Mucosa of stomach (tissue), 1 donor: ENCODE measurements at regions not wholly inside any gene's neighbourhood (a gene's known extent, or its start where the extent isn't known, plus 50 kb on each side); places are given as distances from the start of the nearest gene placed in this dataset.

ENCODE experiments used
- H3K27me3 ChIP-seq: one replicate; pipeline ENCODE4 v1.7.0; 2013; ENCODE audit warnings: mild to moderate bottlenecking, low read length; ENCODE audit not compliant: control insufficient read depth, insufficient read depth
- H3K36me3 ChIP-seq: one replicate; pipeline ENCODE4 v1.7.0; 2013; ENCODE audit warnings: low read length; ENCODE audit not compliant: control insufficient read depth, insufficient read depth
- H3K4me1 ChIP-seq: one replicate; pipeline ENCODE4 v1.7.0; 2013; ENCODE audit warnings: mild to moderate bottlenecking, low read length; ENCODE audit not compliant: control insufficient read depth, insufficient read depth
- H3K4me3 ChIP-seq: one replicate; pipeline ENCODE4 v1.7.0; 2013; ENCODE audit warnings: low read length
- H3K9ac ChIP-seq: one replicate; pipeline ENCODE4 v1.7.0; 2013; ENCODE audit warnings: mild to moderate bottlenecking, low read length, moderate library complexity
- H3K9me3 ChIP-seq: one replicate; pipeline ENCODE4 v1.7.0; 2013; ENCODE audit warnings: mild to moderate bottlenecking, low read length, moderate library complexity; ENCODE audit not compliant: control insufficient read depth
- donor health status: Pancreatic carcinoma.

GRCh38 chr2:241991299-241991698 lies 121.8 kb downstream of the RTP5 start:
- Histone ChIP-seq H3K4me3 (no peak overlapping the region), H3K9me3 (no peaks in the 10 kb centered on the region), H3K4me1 (peaks cover under 1% of the 10 kb centered on the region), H3K9ac (no peak overlapping the region), H3K27me3 (no peaks in the 10 kb centered on the region), H3K36me3 (no peaks in the 10 kb centered on the region)

DNA sequence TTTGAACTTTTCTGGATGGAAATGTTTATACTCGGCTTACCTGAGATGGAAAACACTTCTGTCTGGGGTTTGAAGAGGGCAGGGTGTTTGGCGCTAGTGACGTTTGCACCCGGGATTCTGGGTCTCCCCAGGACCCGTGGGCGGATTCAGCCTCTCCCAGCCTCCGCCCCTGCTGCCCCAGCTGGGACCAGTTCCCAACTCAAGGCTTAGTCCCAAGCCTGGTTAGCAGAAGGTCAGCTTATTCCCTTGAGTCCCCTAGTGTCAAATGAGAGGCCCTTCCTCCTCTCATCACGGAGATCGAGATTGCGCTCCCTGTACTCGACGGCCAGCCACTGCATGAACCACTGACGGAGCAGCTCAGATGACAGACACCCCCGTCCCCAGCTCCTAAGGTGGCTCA lies 123.2 kb downstream of the RTP5 start:
- H3K9me3 ChIP-seq, result no peaks in the 10 kb centered on the region
- H3K4me3 ChIP-seq, result no peak overlapping the region
- H3K27me3 ChIP-seq, result no peaks in the 10 kb centered on the region
- H3K4me1 ChIP-seq, result no peaks in the 10 kb centered on the region
- no peaks in the 10 kb centered on the region for H3K36me3 ChIP-seq
- no peak overlapping the region for H3K9ac ChIP-seq

- no peaks in the 10 kb centered on the region for H3K36me3 ChIP-seq
- H3K9me3 ChIP-seq, result no peaks in the 10 kb centered on the region
- H3K27me3 ChIP-seq, result no peaks in the 10 kb centered on the region
- no peak overlapping the region for H3K4me3 ChIP-seq
- no peak overlapping the region for H3K9ac ChIP-seq
- no peaks in the 10 kb centered on the region for H3K4me1 ChIP-seq
Measured at GRCh38 chr2:241993386-241994005, 124.0 kb downstream of the RTP5 start.

GRCh38 chr2:241994086-241994485 lies 124.6 kb downstream of the RTP5 start:
- no peak overlapping the region for H3K4me3 ChIP-seq

DNA sequence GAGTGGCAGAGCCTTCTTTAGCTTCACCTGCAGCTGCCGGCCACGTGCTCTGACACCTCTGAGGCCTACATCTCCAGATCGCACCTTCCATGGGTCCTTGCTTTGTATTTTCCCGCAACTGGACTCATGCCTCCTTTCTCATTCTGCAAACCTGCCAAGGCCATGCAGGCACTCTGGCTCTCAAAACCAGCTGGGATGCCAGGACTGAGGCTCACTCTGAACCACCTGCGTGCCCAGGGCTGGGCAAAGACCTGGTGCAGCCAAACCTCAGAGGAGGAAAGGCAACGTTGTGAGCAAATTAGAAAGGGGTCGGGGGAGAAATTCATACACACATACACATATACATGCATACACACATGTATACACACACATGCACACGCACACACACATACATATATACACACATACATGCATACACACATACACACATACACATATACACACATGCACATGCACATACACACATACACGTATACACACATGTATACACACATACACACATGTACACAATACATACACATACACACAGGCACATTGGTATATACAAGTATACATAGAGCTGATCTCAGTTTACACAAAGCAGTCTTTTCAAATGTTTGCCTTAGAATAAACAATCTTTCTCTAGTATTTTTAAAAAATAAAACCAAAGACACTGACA lies 125.2 kb downstream of the RTP5 start:
- Histone ChIP-seq H3K4me1 (no peaks in the 10 kb centered on the region), H3K9me3 (no peaks in the 10 kb centered on the region), H3K27me3 (no peaks in the 10 kb centered on the region)

More at GRCh38 chr2:241994086-241994485, 124.6 kb downstream of the RTP5 start:
- Histone ChIP-seq H3K36me3 (no peaks in the 10 kb centered on the region), H3K27me3 (no peaks in the 10 kb centered on the region), H3K4me1 (no peaks in the 10 kb centered on the region), H3K9ac (no peak overlapping the region), H3K9me3 (no peaks in the 10 kb centered on the region)

DNA sequence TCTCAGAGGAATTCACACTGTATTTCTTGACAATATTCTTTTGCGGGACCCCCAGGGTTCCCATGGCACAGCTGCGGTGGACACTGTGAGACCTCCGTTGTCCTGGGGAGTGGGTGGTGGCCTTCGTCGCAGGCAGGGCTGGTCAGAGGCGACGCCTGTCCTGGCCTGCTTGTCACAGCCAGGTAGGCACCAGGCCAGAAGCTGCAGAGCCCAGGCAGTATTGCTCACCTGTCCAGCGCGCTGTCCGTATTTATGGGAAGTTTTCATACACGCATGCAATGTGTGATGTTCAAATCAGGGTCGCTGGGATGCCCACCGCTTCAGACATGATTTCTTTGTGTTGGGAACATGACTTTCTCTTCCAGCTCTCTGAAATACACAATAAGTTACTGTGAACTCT lies 126.6 kb downstream of the RTP5 start:
- Histone ChIP-seq H3K27me3 (no peaks in the 10 kb centered on the region), H3K4me1 (no peaks in the 10 kb centered on the region), H3K9ac (no peak overlapping the region), H3K9me3 (no peaks in the 10 kb centered on the region), H3K36me3 (no peaks in the 10 kb centered on the region), H3K4me3 (no peak overlapping the region)

More for the DNA sequence above, 125.2 kb downstream of the RTP5 start:
- Histone ChIP-seq H3K9ac (no peak overlapping the region), H3K36me3 (no peaks in the 10 kb centered on the region), H3K4me3 (no peak overlapping the region)

GRCh38 chr2:241997017-241997416 lies 127.5 kb downstream of the RTP5 start:
- Histone ChIP-seq H3K4me1 (no peaks in the 10 kb centered on the region), H3K36me3 (no peaks in the 10 kb centered on the region), H3K9me3 (no peaks in the 10 kb centered on the region), H3K27me3 (no peaks in the 10 kb centered on the region), H3K4me3 (no peak overlapping the region), H3K9ac (no peak overlapping the region)

- H3K4me3 ChIP-seq, result no peak overlapping the region
- H3K36me3 ChIP-seq, result no peaks in the 10 kb centered on the region
- H3K9me3 ChIP-seq, result no peaks in the 10 kb centered on the region
- no peaks in the 10 kb centered on the region for H3K27me3 ChIP-seq
- no peak overlapping the region for H3K9ac ChIP-seq
- H3K4me1 ChIP-seq, result no peaks in the 10 kb centered on the region
Measured at GRCh38 chr2:241999184-241999583, 129.7 kb downstream of the RTP5 start.

DNA sequence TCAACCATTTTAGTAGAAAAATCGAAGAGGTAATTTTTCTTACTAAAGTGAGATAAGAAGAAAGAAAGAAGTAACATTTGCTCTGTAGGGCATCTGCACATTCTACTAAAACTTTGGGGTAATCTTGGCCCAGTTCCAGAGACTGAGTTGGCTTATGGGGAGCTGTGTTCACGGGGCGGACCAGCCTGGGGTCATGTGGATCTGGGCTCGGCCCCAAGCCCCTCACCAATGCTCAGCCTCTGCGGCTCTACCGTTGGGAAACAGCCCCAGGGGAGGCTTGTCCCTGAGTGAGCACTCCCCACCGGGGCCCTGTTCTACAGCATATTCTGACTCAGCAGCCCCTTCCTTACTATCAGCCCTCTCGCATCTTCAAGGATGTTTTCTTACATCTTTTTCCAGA lies 132.3 kb downstream of the RTP5 start:
- Histone ChIP-seq H3K9ac (no peak overlapping the region), H3K9me3 (no peaks in the 10 kb centered on the region), H3K4me1 (no peaks in the 10 kb centered on the region), H3K27me3 (no peaks in the 10 kb centered on the region), H3K4me3 (no peak overlapping the region), H3K36me3 (no peaks in the 10 kb centered on the region)

DNA sequence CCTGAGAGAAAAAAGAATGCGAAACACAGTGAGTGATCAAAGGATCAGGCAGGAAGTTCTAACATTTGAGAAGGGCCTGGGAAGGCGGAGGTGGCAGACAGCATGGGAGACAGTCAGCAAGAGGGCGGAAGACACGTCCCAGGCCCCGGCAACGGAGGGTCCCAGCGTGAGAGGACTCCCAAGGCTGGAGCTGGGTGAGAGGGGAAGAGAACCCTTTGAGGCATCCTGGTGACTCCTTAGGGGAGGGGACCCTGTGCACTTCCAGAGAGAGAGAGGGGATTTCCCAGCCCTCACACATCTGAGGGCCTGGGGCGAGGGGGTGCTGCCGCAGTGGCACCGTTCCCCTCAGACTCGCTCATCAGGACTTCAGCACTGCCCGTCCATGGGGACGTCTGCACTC lies 133.4 kb downstream of the RTP5 start:
- Histone ChIP-seq H3K4me1 (no peaks in the 10 kb centered on the region), H3K4me3 (no peak overlapping the region), H3K9me3 (no peaks in the 10 kb centered on the region), H3K9ac (no peak overlapping the region), H3K27me3 (no peaks in the 10 kb centered on the region), H3K36me3 (no peaks in the 10 kb centered on the region)

- Histone ChIP-seq H3K36me3 (no peaks in the 10 kb centered on the region), H3K4me3 (no peak overlapping the region), H3K9ac (no peak overlapping the region), H3K9me3 (no peaks in the 10 kb centered on the region), H3K27me3 (no peaks in the 10 kb centered on the region), H3K4me1 (no peaks in the 10 kb centered on the region)
Measured at GRCh38 chr2:242004223-242004901, 134.8 kb downstream of the RTP5 start.

DNA sequence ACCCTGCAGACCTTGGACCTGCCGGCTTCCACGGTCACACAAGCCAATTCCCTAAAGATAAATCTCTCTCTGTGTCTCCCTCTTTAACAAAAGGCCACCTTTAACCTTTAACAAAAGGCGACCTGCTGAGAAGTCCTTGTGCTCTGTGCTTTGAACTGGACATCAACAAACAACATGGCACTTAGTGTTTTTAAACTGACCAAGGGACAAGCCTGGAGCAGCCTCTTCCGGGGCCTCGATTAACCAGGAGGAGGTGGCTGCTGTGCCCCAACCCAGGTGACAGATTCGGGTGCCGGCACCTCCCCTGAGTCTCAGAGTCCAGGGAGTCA lies 135.3 kb downstream of the RTP5 start:
- Histone ChIP-seq H3K4me1 (no peaks in the 10 kb centered on the region), H3K9me3 (no peaks in the 10 kb centered on the region), H3K36me3 (no peaks in the 10 kb centered on the region), H3K4me3 (no peak overlapping the region), H3K27me3 (no peaks in the 10 kb centered on the region), H3K9ac (no peak overlapping the region)
